DND-41 (cell line): ENCODE measurements at regions not wholly inside any gene's neighbourhood (a gene's known extent, or its start where the extent isn't known, plus 50 kb on each side); places are given as distances from the start of the nearest gene placed in this dataset.

Source experiments
- ATAC-seq: fragments of 200-7000 bp; cut with Tn5 transposase; 3 replicates; pipeline ENCODE4 v1.9.1; 2021; ENCODE audit warnings: low read depth; ENCODE audit not compliant: insufficient read depth
- DNase-seq: peaks from one replicate; pipeline ENCODE4 v3.0.0-alpha.2; 2020
- H2AFZ ChIP-seq: 2 replicates; pipeline ENCODE4 v1.6.0; 2012; ENCODE audit warnings: low read depth, low read length
- H3K27ac ChIP-seq: 2 replicates; pipeline ENCODE4 v1.5.1; 2012; ENCODE audit warnings: low read length, inconsistent platforms
- H3K27me3 ChIP-seq: fragments of 200-600 bp; sonication (generic); 2 replicates; pipeline ENCODE4 v1.6.0; 2012; ENCODE audit warnings: low read length, mild to moderate bottlenecking, inconsistent platforms; ENCODE audit not compliant: insufficient read depth, poor library complexity
- H3K36me3 ChIP-seq: 2 replicates; pipeline ENCODE4 v1.5.1; 2012; ENCODE audit warnings: low read length, inconsistent platforms; ENCODE audit not compliant: insufficient read depth
- H3K4me1 ChIP-seq: 2 replicates; pipeline ENCODE4 v1.5.1; 2012; ENCODE audit warnings: mild to moderate bottlenecking, low read length; ENCODE audit not compliant: insufficient read depth
- H3K4me2 ChIP-seq: 2 replicates; pipeline ENCODE4 v1.6.0; 2012; ENCODE audit warnings: mild to moderate bottlenecking, moderate library complexity, low read length, inconsistent platforms; ENCODE audit not compliant: insufficient read depth
- H3K4me3 ChIP-seq, 2 experiments: fragments of 200-600 bp in 1 of 2; shearing (Covaris generic) in 1 of 2; 2 replicates each; pipeline ENCODE4 v1.5.1; 2012 to 2016; ENCODE audit warnings: inconsistent platforms in 2 of 2, low read length in 2 of 2, mild to moderate bottlenecking in 2 of 2, low read depth in 1 of 2, moderate library complexity in 1 of 2
- H3K79me2 ChIP-seq: 2 replicates; pipeline ENCODE4 v1.6.0; 2012; ENCODE audit warnings: low read length, inconsistent platforms; ENCODE audit not compliant: insufficient read depth
- H3K9ac ChIP-seq: 2 replicates; pipeline ENCODE4 v1.6.0; 2012; ENCODE audit warnings: low read depth, mild to moderate bottlenecking, inconsistent platforms, low read length, moderate library complexity
- H3K9me3 ChIP-seq: 2 replicates; pipeline ENCODE4 v1.5.1; 2012; ENCODE audit warnings: low read length, moderate library complexity, mild to moderate bottlenecking, inconsistent platforms; ENCODE audit not compliant: insufficient read depth, severe bottlenecking
- H4K20me1 ChIP-seq: 2 replicates; pipeline ENCODE4 v1.6.0; 2012; ENCODE audit warnings: low read length; ENCODE audit not compliant: insufficient read depth
- CTCF ChIP-seq: IDR thresholded peaks from 2 replicates; pipeline ENCODE4 v1.5.1; 2012; ENCODE audit warnings: borderline replicate concordance, low read length, moderate library complexity, mild to moderate bottlenecking; ENCODE audit not compliant: poor library complexity, severe bottlenecking; ENCODE audit errors: extremely low read depth
- EZH2 ChIP-seq: IDR thresholded peaks from 3 replicates; pipeline ENCODE4 v1.6.1; 2012; ENCODE audit warnings: borderline replicate concordance, low read depth, mild to moderate bottlenecking, moderate library complexity, low read length, inconsistent platforms; ENCODE audit not compliant: severe bottlenecking

- no peaks in the 10 kb centered on the region for H3K9me3 ChIP-seq
- no peaks in the 10 kb centered on the region for H4K20me1 ChIP-seq
- no peak overlapping the region for H3K9ac ChIP-seq
- H3K36me3 ChIP-seq: no peaks in the 10 kb centered on the region
- ATAC-seq: no peak
- no peak overlapping the region for H3K4me2 ChIP-seq
- DNase-seq: no peak
- no peak overlapping the region for H3K27ac ChIP-seq
- no peak for TF ChIP-seq EZH2
- TF ChIP-seq CTCF: no peak
- no peaks in the 10 kb centered on the region for H3K4me1 ChIP-seq
- no peaks in the 10 kb centered on the region for H3K27me3 ChIP-seq
- no peaks in the 10 kb centered on the region for H3K79me2 ChIP-seq
- no peak overlapping the region for H2AFZ ChIP-seq
- H3K4me3 ChIP-seq: no peak overlapping the region
Measured at GRCh38 chr9:78515108-78515507, 218.2 kb downstream of the PSAT1 start.

- peaks cover 3% of the 10 kb centered on the region for H3K9me3 ChIP-seq
- no peaks in the 10 kb centered on the region for H3K79me2 ChIP-seq
- no peak overlapping the region for H2AFZ ChIP-seq
- TF ChIP-seq CTCF: no peak
- TF ChIP-seq EZH2: no peak
- no peak for DNase-seq
- ATAC-seq: no peak
- H3K4me1 ChIP-seq: no peaks in the 10 kb centered on the region
- H3K27ac ChIP-seq: no peak overlapping the region
- no peaks in the 10 kb centered on the region for H3K27me3 ChIP-seq
- no peaks in the 10 kb centered on the region for H4K20me1 ChIP-seq
- no peak overlapping the region for H3K9ac ChIP-seq
- no peak overlapping the region for H3K4me2 ChIP-seq
- no peak overlapping the region for H3K4me3 ChIP-seq
- no peaks in the 10 kb centered on the region for H3K36me3 ChIP-seq
Measured at GRCh38 chr9:78519786-78520185, 222.9 kb downstream of the PSAT1 start.

DNA sequence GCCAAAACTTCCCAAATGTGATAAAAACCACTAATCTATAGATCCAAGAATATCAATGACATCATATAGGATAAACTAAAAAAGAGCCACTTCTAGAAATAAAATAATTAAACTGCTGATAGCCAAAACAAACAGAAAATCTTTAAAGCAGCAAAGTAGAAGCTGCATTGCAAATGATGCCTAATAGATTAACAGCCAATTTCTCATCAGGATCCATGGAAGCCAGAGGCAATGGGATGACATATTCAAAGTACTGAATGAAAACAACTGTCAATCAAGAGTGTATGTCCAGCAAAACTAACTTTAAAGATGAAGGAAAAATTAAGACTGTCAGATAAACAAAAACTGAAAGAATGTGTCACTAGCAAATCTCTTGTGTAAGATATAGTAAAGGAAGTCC is 224.8 kb downstream of the PSAT1 start:
- H3K4me2 ChIP-seq: no peak overlapping the region
- H4K20me1 ChIP-seq: no peaks in the 10 kb centered on the region
- H3K4me3 ChIP-seq: no peak overlapping the region
- no peak for ATAC-seq
- no peak overlapping the region for H3K9ac ChIP-seq
- H2AFZ ChIP-seq: no peak overlapping the region
- no peaks in the 10 kb centered on the region for H3K79me2 ChIP-seq
- no peak for DNase-seq
- TF ChIP-seq EZH2 (no peak), CTCF (no peak)
- H3K27me3 ChIP-seq: no peaks in the 10 kb centered on the region
- peaks cover 3% of the 10 kb centered on the region for H3K9me3 ChIP-seq
- no peak overlapping the region for H3K27ac ChIP-seq
- H3K4me1 ChIP-seq: no peaks in the 10 kb centered on the region
- no peaks in the 10 kb centered on the region for H3K36me3 ChIP-seq

DNA sequence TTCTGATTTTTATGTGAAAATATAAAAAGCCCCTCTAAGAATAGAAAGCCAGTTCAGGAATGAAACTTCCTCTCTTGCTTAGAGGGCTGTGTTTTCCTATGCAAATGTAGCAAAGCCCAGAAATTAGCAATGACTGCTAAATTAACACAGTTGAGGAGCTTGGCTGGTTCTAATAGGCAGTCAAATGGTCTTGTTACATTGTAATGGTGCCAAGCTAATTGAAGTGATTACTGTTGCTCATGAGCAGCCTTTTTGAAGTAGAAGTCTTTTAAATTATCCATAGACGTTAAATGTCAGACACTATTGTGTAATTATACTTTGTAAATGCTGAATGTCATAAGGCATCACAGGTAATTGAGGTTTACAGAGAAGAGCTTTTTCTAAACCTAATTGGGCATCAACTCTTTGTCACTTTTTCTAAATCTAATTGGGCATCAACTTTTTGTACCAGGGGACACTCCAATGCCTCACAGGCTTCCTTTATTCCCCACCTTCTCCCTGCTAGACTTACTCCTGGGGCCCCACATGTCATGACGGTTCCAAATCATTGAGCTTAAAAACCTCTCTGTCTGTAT is 229.1 kb downstream of the PSAT1 start:
- H3K4me3 ChIP-seq: no peak overlapping the region
- H3K27me3 ChIP-seq: no peaks in the 10 kb centered on the region
- H3K27ac ChIP-seq: no peak overlapping the region
- no peak for DNase-seq
- no peaks in the 10 kb centered on the region for H4K20me1 ChIP-seq
- H3K4me2 ChIP-seq: no peak overlapping the region
- no peaks in the 10 kb centered on the region for H3K79me2 ChIP-seq
- no peak overlapping the region for H3K9ac ChIP-seq
- no peaks in the 10 kb centered on the region for H3K36me3 ChIP-seq
- no peak overlapping the region for H2AFZ ChIP-seq
- H3K9me3 ChIP-seq: no peaks in the 10 kb centered on the region
- TF ChIP-seq CTCF: no peak
- no peak for TF ChIP-seq EZH2
- ATAC-seq: no peak
- no peaks in the 10 kb centered on the region for H3K4me1 ChIP-seq
